ENCODE measurements at regions not wholly inside any gene's neighbourhood (a gene's known extent, or its start where the extent isn't known, plus 50 kb on each side); places are given as distances from the start of the nearest gene placed in this dataset.

- Histone ChIP-seq H3K4me2 (ENCODE audit: low read depth, low read length) (no peak overlapping the region), H2AFZ (ENCODE audit: low read length) (no peak overlapping the region), H3F3A (ENCODE audit: insufficient read depth, low read length) (no peaks in the 10 kb centered on the region), H3K79me2 (ENCODE audit: low read length) (no peaks in the 10 kb centered on the region), H3K4me3 (ENCODE audit: low read length) (no peak overlapping the region), H3K4me1 (ENCODE audit: low read length) (no peaks in the 10 kb centered on the region), H3K9me2 (replicated peaks; ENCODE audit: insufficient read depth, low read length) (no peaks in the 10 kb centered on the region), H3K9me3 (replicated peaks; ENCODE audit: insufficient read depth, low read length) (no peaks in the 10 kb centered on the region), H3K9ac (ENCODE audit: low read length) (no peak overlapping the region), H3K36me3 (replicated peaks; ENCODE audit: insufficient read depth, low read length) (no peaks in the 10 kb centered on the region), H4K20me1 (ENCODE audit: insufficient read depth, low read length) (no peaks in the 10 kb centered on the region), H3K27ac (ENCODE audit: low read length) (no peak overlapping the region), H3K27me3 (replicated peaks; ENCODE audit: insufficient read depth, low read length) (no peaks in the 10 kb centered on the region)
- TF ChIP-seq EZH2phosphoT487 (IDR thresholded peaks at IDR 0.05; ENCODE audit: low read length), result no peak
- no peak for TF ChIP-seq EZH2 (optimal IDR thresholded peaks at IDR 0.05; ENCODE audit: low read depth, low read length)
- no peak for TF ChIP-seq CTCF (IDR thresholded peaks at IDR 0.05; ENCODE audit: low read length)
- no peak for DNase-seq
These were observed 55.2 kb upstream of the DACH1 start for GRCh38 chr13:71922194-71922593.
